Neuronal stem cell (in vitro differentiated cells): ENCODE measurements at regions not wholly inside any gene's neighbourhood (a gene's known extent, or its start where the extent isn't known, plus 50 kb on each side); places are given as distances from the start of the nearest gene placed in this dataset.
"Not testable (repeated sequence)": the region's sequence is repeated elsewhere in the genome, so short reads cannot be mapped to it uniquely, and the experiment has no call there.

Experiments
- DNase-seq: peaks from one replicate; pipeline ENCODE4 v3.0.0-alpha.2; 2013; ENCODE audit warnings: low spot score
- H2AFZ ChIP-seq: one replicate; pipeline ENCODE4 v1.6.1; 2013; ENCODE audit warnings: mild to moderate bottlenecking, low read length, inconsistent platforms
- H2AK5ac ChIP-seq: 2 replicates; pipeline ENCODE4 v1.6.1; 2013; ENCODE audit warnings: low read depth, mild to moderate bottlenecking, inconsistent platforms, low read length, moderate library complexity, mixed read lengths
- H2BK120ac ChIP-seq: 2 replicates; pipeline ENCODE4 v1.6.1; 2013; ENCODE audit warnings: low read depth, mild to moderate bottlenecking, inconsistent platforms, low read length, moderate library complexity, mixed read lengths
- H2BK12ac ChIP-seq: one replicate; pipeline ENCODE4 v1.6.1; 2013; ENCODE audit warnings: low read length, inconsistent platforms
- H2BK15ac ChIP-seq: 2 replicates; pipeline ENCODE4 v1.6.1; 2013; ENCODE audit warnings: mild to moderate bottlenecking, low read length, inconsistent platforms, mixed read lengths
- H2BK5ac ChIP-seq: one replicate; pipeline ENCODE4 v1.6.1; 2013; ENCODE audit warnings: inconsistent platforms, mild to moderate bottlenecking, low read length, moderate library complexity
- H3K14ac ChIP-seq: one replicate; pipeline ENCODE4 v1.6.1; 2013; ENCODE audit warnings: low read length, inconsistent platforms
- H3K18ac ChIP-seq: 2 replicates; pipeline ENCODE4 v1.6.1; 2013; ENCODE audit warnings: low read length, inconsistent platforms
- H3K23ac ChIP-seq: 2 replicates; pipeline ENCODE4 v1.6.1; 2013; ENCODE audit warnings: low read depth, mild to moderate bottlenecking, mixed read lengths, low read length, inconsistent platforms; ENCODE audit not compliant: poor library complexity
- H3K27ac ChIP-seq: replicated peaks from 3 replicates; pipeline ENCODE4 v1.5.1; 2013; ENCODE audit warnings: low read length, inconsistent platforms
- H3K27me3 ChIP-seq, 3 experiments: 2 replicates each; pipeline ENCODE4 v1.6.1; 2013; ENCODE audit warnings: low read length in 3 of 3, mild to moderate bottlenecking in 2 of 3, inconsistent platforms in 1 of 3, low read depth in 1 of 3, mixed read lengths in 1 of 3, moderate library complexity in 1 of 3; ENCODE audit not compliant: control insufficient read depth in 3 of 3, insufficient read depth in 3 of 3
- H3K36me3 ChIP-seq, 2 donors: replicated peaks in 1 of 2; 2 replicates each; pipeline ENCODE4 v1.6.1; 2013; ENCODE audit warnings: low read length in 2 of 2; ENCODE audit not compliant: control insufficient read depth in 2 of 2, insufficient read depth in 2 of 2
- H3K4ac ChIP-seq: 2 replicates; pipeline ENCODE4 v1.6.1; 2013; ENCODE audit warnings: inconsistent platforms, mild to moderate bottlenecking, low read length, moderate library complexity
- H3K4me1 ChIP-seq, 2 donors: 1 replicate in 1 of 2; 2 replicates in 1 of 2; pipeline ENCODE4 v1.6.1; 2013; ENCODE audit warnings: low read length in 2 of 2, low read depth in 1 of 2; ENCODE audit not compliant: control insufficient read depth in 2 of 2, insufficient read depth in 1 of 2
- H3K4me2 ChIP-seq: one replicate; pipeline ENCODE4 v1.6.1; 2013; ENCODE audit warnings: mild to moderate bottlenecking, low read length, inconsistent platforms; ENCODE audit not compliant: insufficient read depth, poor library complexity, severe bottlenecking
- H3K4me3 ChIP-seq, 2 donors: 2 replicates each; pipeline ENCODE4 v1.5.1; 2013; ENCODE audit warnings: low read length in 2 of 2, mild to moderate bottlenecking in 2 of 2, inconsistent platforms in 1 of 2, moderate library complexity in 1 of 2
- H3K79me1 ChIP-seq: one replicate; pipeline ENCODE4 v1.6.1; 2013; ENCODE audit warnings: low read depth, mild to moderate bottlenecking, inconsistent platforms, low read length, moderate library complexity
- H3K9ac ChIP-seq: one replicate; pipeline ENCODE4 v1.6.1; 2013; ENCODE audit warnings: mild to moderate bottlenecking, low read depth, low read length, inconsistent platforms; ENCODE audit not compliant: poor library complexity
- H3K9me3 ChIP-seq, 2 donors: replicated peaks in 1 of 2; 2 replicates each; pipeline versions ENCODE3 to v1.6.1; 2013; ENCODE audit warnings: low read length in 2 of 2, mild to moderate bottlenecking in 2 of 2, inconsistent platforms in 1 of 2, low read depth in 1 of 2, mixed read lengths in 1 of 2, moderate library complexity in 1 of 2; ENCODE audit not compliant: control insufficient read depth in 2 of 2, insufficient read depth in 1 of 2
- H4K8ac ChIP-seq: one replicate; pipeline ENCODE4 v1.6.1; 2013; ENCODE audit warnings: low read depth, mild to moderate bottlenecking, inconsistent platforms, low read length, moderate library complexity
- H4K91ac ChIP-seq: one replicate; pipeline ENCODE4 v1.6.1; 2013; ENCODE audit warnings: low read length, low read depth, mild to moderate bottlenecking, inconsistent platforms; ENCODE audit not compliant: poor library complexity
- WGBS, 2 donors: extraction: QIAGEN DNeasy Blood & Tissue Kit; methylation state at CpG; one replicate each; pipeline ENCODE4 v1.1.7; 2013; ENCODE audit warnings: missing lambda C conversion rate in 2 of 2, mixed read lengths in 1 of 2; ENCODE audit not compliant: insufficient read length in 2 of 2, insufficient replicate concordance in 1 of 2; ENCODE audit errors: extremely low coverage in 2 of 2; 5-methylcytosine and 5-hydroxymethylcytosine counted together

DNA sequence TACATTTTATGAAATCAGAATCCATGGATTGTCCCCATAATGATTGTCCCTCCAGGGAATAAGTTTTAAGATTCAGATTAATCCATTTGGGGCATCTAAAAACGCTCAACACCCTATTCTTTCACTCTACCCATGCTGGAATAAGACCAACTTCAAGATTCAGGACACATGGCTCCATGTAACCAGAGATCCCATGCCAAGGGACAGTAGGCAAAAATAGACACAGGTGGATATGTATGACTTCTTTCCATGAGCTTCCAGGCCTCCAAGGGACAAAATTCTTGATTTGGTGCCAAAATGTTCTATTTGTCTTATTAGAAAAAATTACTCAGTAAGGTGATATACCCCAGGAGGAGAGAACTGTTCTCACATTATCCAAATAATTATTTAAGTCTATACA lies 178.8 kb downstream of the NRIP1 start:
- Histone ChIP-seq H3K9ac (no peak overlapping the region), H2AFZ (no peak overlapping the region), H3K9me3 (peaks cover 0 to 3% of the 10 kb centered on the region in 2 donors), H3K4me2 (no peak overlapping the region), H3K27me3 (peaks cover 0 to 5% (median 0%) of the 10 kb centered on the region in 3 experiments), H4K91ac (no peak overlapping the region), H2BK12ac (no peak overlapping the region), H2BK120ac (no peak overlapping the region), H3K4me3 (no peak overlapping the region), H2BK5ac (no peak overlapping the region), H3K36me3 (no peaks in the 10 kb centered on the region), H3K27ac (no peak overlapping the region), H4K8ac (no peak overlapping the region), H3K79me1 (no peaks in the 10 kb centered on the region), H3K14ac (no peak overlapping the region), H3K23ac (no peak overlapping the region), H3K18ac (no peak overlapping the region), H3K4ac (no peak overlapping the region), H3K4me1 (no peaks in the 10 kb centered on the region), H2BK15ac (no peak overlapping the region), H2AK5ac (no peak overlapping the region)
- no CpG with 5 or more reads among the region's 1 CpG for WGBS, 2 donors
- DNase-seq, result no peak

DNA sequence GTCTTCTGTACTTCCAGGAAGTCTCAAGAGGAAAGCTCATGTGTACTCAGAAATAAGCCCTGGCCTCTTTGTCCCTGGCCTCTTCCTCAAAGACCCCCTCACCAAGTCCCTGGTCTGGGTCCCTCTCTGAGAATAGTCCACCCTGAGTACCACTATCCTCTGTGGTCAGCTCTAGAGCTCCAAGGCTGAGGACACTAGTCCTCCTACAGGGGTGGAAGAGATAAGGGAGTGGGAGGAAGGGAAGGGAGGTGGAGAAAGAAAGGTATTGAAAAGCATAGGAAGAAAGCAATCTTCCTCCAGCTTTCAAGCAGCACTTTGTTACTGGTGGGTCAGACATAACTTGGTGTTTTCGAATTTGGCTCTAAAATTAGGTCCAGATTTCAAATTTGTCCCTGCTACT lies 181.4 kb downstream of the NRIP1 start:
- Histone ChIP-seq H2BK5ac (no peak overlapping the region), H3K4me2 (no peak overlapping the region), H2BK15ac (no peak overlapping the region), H2AFZ (no peak overlapping the region), H3K79me1 (no peaks in the 10 kb centered on the region), H3K4ac (no peak overlapping the region), H3K4me1 (no peaks in the 10 kb centered on the region), H3K36me3 (no peaks in the 10 kb centered on the region), H2BK120ac (no peak overlapping the region), H3K23ac (no peak overlapping the region), H3K9ac (no peak overlapping the region), H2BK12ac (no peak overlapping the region), H3K18ac (no peak overlapping the region), H4K8ac (no peak overlapping the region), H2AK5ac (no peak overlapping the region), H3K9me3 (peaks cover 0 to 8% of the 10 kb centered on the region in 2 donors), H3K27me3 (peaks cover 0 to 19% (median 0%) of the 10 kb centered on the region in 3 experiments), H3K14ac (no peak overlapping the region), H3K27ac (no peak overlapping the region), H4K91ac (no peak overlapping the region), H3K4me3 (no peak overlapping the region)
- no CpG with 5 or more reads among the region's 1 CpG for WGBS, 2 donors
- no peak for DNase-seq

DNA sequence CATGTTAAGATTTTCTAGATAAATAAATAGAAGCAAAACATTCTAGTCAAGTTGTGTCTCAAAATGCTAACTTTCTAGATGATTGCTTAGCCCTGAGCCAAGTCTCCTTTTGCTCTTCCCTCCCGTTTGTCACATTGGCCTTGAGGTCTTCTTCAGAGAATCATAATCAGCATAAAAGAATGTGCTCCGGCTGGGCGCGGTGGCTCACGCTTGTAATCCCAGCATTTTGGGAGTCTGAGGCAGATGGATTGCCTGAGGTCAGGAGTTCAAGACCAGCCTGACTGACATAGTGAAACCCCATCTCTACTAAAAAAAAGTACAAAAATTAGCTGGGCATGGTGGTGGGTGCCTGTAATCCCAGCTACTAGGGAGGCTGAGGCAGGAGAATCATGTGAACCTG lies 182.3 kb downstream of the NRIP1 start:
- not testable (repeated sequence) for H3K79me1 ChIP-seq, H3K14ac ChIP-seq, H3K4ac ChIP-seq, H2AK5ac ChIP-seq, H2BK5ac ChIP-seq, H2BK12ac ChIP-seq, H4K8ac ChIP-seq, DNase-seq, H3K9me3 ChIP-seq, H3K36me3 ChIP-seq, H3K23ac ChIP-seq, H2BK120ac ChIP-seq, H3K27ac ChIP-seq, H2BK15ac ChIP-seq, H2AFZ ChIP-seq, H3K18ac ChIP-seq, H3K4me3 ChIP-seq, H3K9ac ChIP-seq, H3K4me2 ChIP-seq, H4K91ac ChIP-seq, H3K4me1 ChIP-seq
- no CpG with 5 or more reads among the region's 5 CpGs for WGBS, 2 donors
- peaks cover 0 to 19% (median 0%) of the 10 kb centered on the region in 3 experiments for H3K27me3 ChIP-seq

DNA sequence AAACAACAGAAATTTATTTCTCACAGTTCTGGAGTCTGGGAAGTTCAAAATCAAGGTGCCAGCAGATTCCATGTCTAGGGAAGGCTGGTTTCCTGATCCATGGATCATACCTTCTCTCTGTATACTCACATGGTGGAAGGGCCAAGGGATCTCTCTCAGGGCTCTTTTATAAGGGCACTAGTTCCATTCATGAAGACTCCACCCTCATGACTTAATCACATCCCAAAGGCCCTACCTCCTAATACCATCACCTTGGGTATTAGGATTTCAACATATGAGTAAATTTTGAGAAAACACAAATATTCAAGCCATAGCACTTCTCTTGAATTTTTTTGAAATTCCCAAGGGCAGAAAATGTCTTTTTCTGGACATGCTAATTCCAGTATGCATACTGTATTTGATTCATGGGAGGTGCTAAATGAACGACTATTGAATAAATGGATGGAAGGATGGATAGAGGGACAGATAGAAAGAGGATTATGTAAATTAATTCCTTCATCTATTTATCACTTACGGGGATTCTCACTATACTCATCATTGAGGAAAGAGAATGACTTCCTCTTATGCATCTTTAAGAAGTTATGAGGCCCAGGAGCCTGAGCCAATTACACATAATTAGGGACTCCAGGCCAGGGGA lies 182.8 kb downstream of the NRIP1 start:
- Histone ChIP-seq H2AK5ac (no peak overlapping the region), H4K91ac (no peak overlapping the region), H2BK15ac (no peak overlapping the region), H3K4me3 (no peak overlapping the region), H3K27ac (no peak overlapping the region), H3K23ac (no peak overlapping the region), H2BK5ac (no peak overlapping the region), H2BK120ac (no peak overlapping the region), H2AFZ (no peak overlapping the region), H3K14ac (no peak overlapping the region), H4K8ac (no peak overlapping the region), H2BK12ac (peak overlapping the region; percentile 17), H3K9me3 (peaks cover 0 to 8% of the 10 kb centered on the region in 2 donors), H3K4me2 (no peak overlapping the region), H3K18ac (no peak overlapping the region), H3K27me3 (peaks cover 0 to 19% (median 0%) of the 10 kb centered on the region in 3 experiments), H3K4me1 (peaks cover 0 to 5% of the 10 kb centered on the region in 2 donors), H3K36me3 (no peaks in the 10 kb centered on the region), H3K79me1 (no peaks in the 10 kb centered on the region), H3K4ac (no peak overlapping the region), H3K9ac (no peak overlapping the region)
- DNase-seq, result no peak
- no CpG with 5 or more reads among the region's 2 CpGs for WGBS, 2 donors
